CD14-positive monocyte (primary cell): ENCODE measurements at regions not wholly inside any gene's neighbourhood (a gene's known extent, or its start where the extent isn't known, plus 50 kb on each side); places are given as distances from the start of the nearest gene placed in this dataset.

Source experiments
- DNase-seq, 3 donors: peaks; one replicate each; pipeline ENCODE4 v3.0.0-alpha.2; 2011 to 2022
- H2AFZ ChIP-seq: 2 replicates; pipeline ENCODE4 v1.6.0; 2012; ENCODE audit warnings: mild to moderate bottlenecking, low read depth, low read length, inconsistent platforms; ENCODE audit not compliant: insufficient read depth, poor library complexity, severe bottlenecking
- H3K27ac ChIP-seq, 2 donors: 1 replicate in 1 of 2; 2 replicates in 1 of 2; pipeline ENCODE4 v1.5.1; 2012 to 2013; ENCODE audit warnings: low read length in 2 of 2, control low read depth in 1 of 2, inconsistent platforms in 1 of 2, low read depth in 1 of 2, mild to moderate bottlenecking in 1 of 2
- H3K27me3 ChIP-seq, 2 donors: one replicate each; pipeline versions ENCODE4 v1.6.0 to v1.6.1; 2011 to 2013; ENCODE audit warnings: low read length in 2 of 2; ENCODE audit not compliant: control insufficient read depth in 2 of 2, insufficient read depth in 2 of 2
- H3K36me3 ChIP-seq, 2 donors: replicated peaks in 1 of 2; 1 replicate in 1 of 2; 2 replicates in 1 of 2; pipeline versions ENCODE4 v1.5.1 to v1.6.1; 2012 to 2013; ENCODE audit warnings: low read length in 2 of 2, control low read depth in 1 of 2, inconsistent platforms in 1 of 2, mild to moderate bottlenecking in 1 of 2; ENCODE audit not compliant: insufficient read depth in 2 of 2, control insufficient read depth in 1 of 2
- H3K4me1 ChIP-seq, 2 donors: 1 replicate in 1 of 2; 2 replicates in 1 of 2; pipeline versions ENCODE4 v1.5.1 to v1.6.1; 2012 to 2013; ENCODE audit warnings: low read length in 2 of 2, control low read depth in 1 of 2, inconsistent platforms in 1 of 2, mild to moderate bottlenecking in 1 of 2, moderate library complexity in 1 of 2; ENCODE audit not compliant: insufficient read depth in 2 of 2, control insufficient read depth in 1 of 2
- H3K4me2 ChIP-seq: replicated peaks from 2 replicates; pipeline ENCODE3; 2012; ENCODE audit warnings: low read length, moderate library complexity, mild to moderate bottlenecking; ENCODE audit not compliant: poor library complexity, severe bottlenecking; ENCODE audit errors: extremely low read depth
- H3K4me3 ChIP-seq, 3 experiments: fragments of 200-600 bp in 1 of 3; sonication (generic) in 1 of 3; replicated peaks in 1 of 3; 1 replicate in 2 of 3; 2 replicates in 1 of 3; pipeline ENCODE4 v1.5.1; 2011 to 2013; ENCODE audit warnings: low read length in 3 of 3, mild to moderate bottlenecking in 3 of 3, control low read depth in 2 of 3, low read depth in 2 of 3, inconsistent platforms in 1 of 3, moderate library complexity in 1 of 3
- H3K79me2 ChIP-seq: 2 replicates; pipeline ENCODE4 v1.6.0; 2012; ENCODE audit warnings: mild to moderate bottlenecking, control low read depth, inconsistent platforms, low read length, moderate library complexity; ENCODE audit not compliant: insufficient read depth
- H3K9ac ChIP-seq: 2 replicates; pipeline ENCODE4 v1.6.0; 2017; ENCODE audit warnings: low read length, mild to moderate bottlenecking; ENCODE audit not compliant: insufficient read depth, poor library complexity, severe bottlenecking
- H3K9me3 ChIP-seq, 2 donors: replicated peaks in 1 of 2; 1 replicate in 1 of 2; 2 replicates in 1 of 2; pipeline versions ENCODE4 v1.5.1 to v1.6.1; 2012 to 2013; ENCODE audit warnings: low read length in 2 of 2, control low read depth in 1 of 2; ENCODE audit not compliant: control insufficient read depth in 1 of 2, insufficient read depth in 1 of 2
- H4K20me1 ChIP-seq: 2 replicates; pipeline ENCODE4 v1.6.0; 2012; ENCODE audit warnings: mild to moderate bottlenecking, low read length, control low read depth, moderate library complexity; ENCODE audit not compliant: insufficient read depth
- H3K27ac Mint-ChIP-seq, 7 donors: one replicate each; pipeline ENCODE4 v1.8.0; 2020; ENCODE audit warnings: mild to moderate bottlenecking in 7 of 7, mixed read lengths in 7 of 7, moderate library complexity in 6 of 7, inconsistent platforms in 2 of 7
- H3K27me3 Mint-ChIP-seq, 3 donors: one replicate each; pipeline ENCODE4 v1.8.0; 2021 to 2022; ENCODE audit warnings: low read depth in 3 of 3, mild to moderate bottlenecking in 3 of 3, mixed read lengths in 3 of 3, moderate library complexity in 3 of 3, inconsistent platforms in 1 of 3
- H3K36me3 Mint-ChIP-seq, 2 donors: one replicate each; pipeline ENCODE4 v1.8.0; 2020; ENCODE audit warnings: mixed read lengths in 2 of 2, inconsistent platforms in 1 of 2, mild to moderate bottlenecking in 1 of 2
- H3K4me1 Mint-ChIP-seq: one replicate; pipeline ENCODE4 v1.8.0; 2020; ENCODE audit warnings: mild to moderate bottlenecking, mixed read lengths
- H3K4me3 Mint-ChIP-seq, 2 donors: one replicate each; pipeline ENCODE4 v1.8.0; 2020; ENCODE audit warnings: mild to moderate bottlenecking in 2 of 2, mixed read lengths in 2 of 2, moderate library complexity in 1 of 2
- H3K9me3 Mint-ChIP-seq, 7 donors: one replicate each; pipeline ENCODE4 v1.8.0; 2020 to 2022; ENCODE audit warnings: mixed read lengths in 7 of 7, mild to moderate bottlenecking in 6 of 7, moderate library complexity in 6 of 7, inconsistent platforms in 2 of 7
- WGBS: methylation state at CpG from one replicate; pipeline ENCODE4 v1.1.5; 2013; ENCODE audit warnings: missing lambda C conversion rate; ENCODE audit not compliant: insufficient coverage; 5-methylcytosine and 5-hydroxymethylcytosine counted together
- intact Hi-C, 2 donors: fragments of 100-400 bp; cut with micrococcal nuclease; formaldehyde crosslinking; loops; one replicate each; pipeline versions ENCODE4 v1.15.0 to v1.15.1; 2023
- TF ChIP-seq, protein P1 (sequence below): fragments of 200-600 bp; IDR thresholded peaks from one replicate; pipeline ENCODE4 v1.8.0; 2022; ENCODE audit warnings: antibody characterized with exemption, mild to moderate bottlenecking

- Histone ChIP-seq H3K4me2 (no peak overlapping the region), H2AFZ (no peak overlapping the region), H3K36me3 (no peaks in the 10 kb centered on the region), H3K79me2 (no peaks in the 10 kb centered on the region), H3K9ac (no peak overlapping the region), H3K9me3 (peaks cover 0 to 10% of the 10 kb centered on the region in 2 donors), H4K20me1 (no peaks in the 10 kb centered on the region), H3K4me3 (no peak overlapping the region), H3K27ac (no peak overlapping the region), H3K27me3 (no peaks in the 10 kb centered on the region), H3K4me1 (no peaks in the 10 kb centered on the region)
- TF ChIP-seq, protein P1, sequence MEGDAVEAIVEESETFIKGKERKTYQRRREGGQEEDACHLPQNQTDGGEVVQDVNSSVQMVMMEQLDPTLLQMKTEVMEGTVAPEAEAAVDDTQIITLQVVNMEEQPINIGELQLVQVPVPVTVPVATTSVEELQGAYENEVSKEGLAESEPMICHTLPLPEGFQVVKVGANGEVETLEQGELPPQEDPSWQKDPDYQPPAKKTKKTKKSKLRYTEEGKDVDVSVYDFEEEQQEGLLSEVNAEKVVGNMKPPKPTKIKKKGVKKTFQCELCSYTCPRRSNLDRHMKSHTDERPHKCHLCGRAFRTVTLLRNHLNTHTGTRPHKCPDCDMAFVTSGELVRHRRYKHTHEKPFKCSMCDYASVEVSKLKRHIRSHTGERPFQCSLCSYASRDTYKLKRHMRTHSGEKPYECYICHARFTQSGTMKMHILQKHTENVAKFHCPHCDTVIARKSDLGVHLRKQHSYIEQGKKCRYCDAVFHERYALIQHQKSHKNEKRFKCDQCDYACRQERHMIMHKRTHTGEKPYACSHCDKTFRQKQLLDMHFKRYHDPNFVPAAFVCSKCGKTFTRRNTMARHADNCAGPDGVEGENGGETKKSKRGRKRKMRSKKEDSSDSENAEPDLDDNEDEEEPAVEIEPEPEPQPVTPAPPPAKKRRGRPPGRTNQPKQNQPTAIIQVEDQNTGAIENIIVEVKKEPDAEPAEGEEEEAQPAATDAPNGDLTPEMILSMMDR: no peak
- Mint-ChIP-seq H3K27ac (no peak overlapping the region), H3K4me3 (no peak overlapping the region), H3K36me3 (no peaks in the 10 kb centered on the region), H3K27me3 (peaks cover 0 to 2% (median 0%) of the 10 kb centered on the region in 3 donors), H3K4me1 (no peaks in the 10 kb centered on the region), H3K9me3 (peaks cover 0 to 11% (median 5%) of the 10 kb centered on the region in 7 donors)
- DNase-seq: no peak
- WGBS: no CpG with 5 or more reads among the region's 1 CpG
- intact Hi-C loops: no loop called here
Observed at GRCh38 chr13:58254943-58255342, 623.4 kb downstream of the PCDH17 start.

GRCh38 chr13:58266271-58266670 is 634.7 kb downstream of the PCDH17 start:
- Mint-ChIP-seq H3K27ac (no peak overlapping the region), H3K27me3 (peaks cover 0 to 2% (median 0%) of the 10 kb centered on the region in 3 donors), H3K4me1 (no peaks in the 10 kb centered on the region), H3K36me3 (no peaks in the 10 kb centered on the region), H3K4me3 (no peak overlapping the region), H3K9me3 (peaks cover 0 to 2% (median 0%) of the 10 kb centered on the region in 7 donors)
- intact Hi-C loops: no loop called here
- H3K9me3 ChIP-seq: no peaks in the 10 kb centered on the region
- no peak overlapping the region for H3K27ac ChIP-seq
- H3K36me3 ChIP-seq: no peaks in the 10 kb centered on the region
- H3K27me3 ChIP-seq: no peaks in the 10 kb centered on the region
- no peak overlapping the region for H3K9ac ChIP-seq
- H3K4me3 ChIP-seq: no peak overlapping the region
- WGBS: no CpG with 5 or more reads among the region's 1 CpG
- DNase-seq: no peak
- no peaks in the 10 kb centered on the region for H3K4me1 ChIP-seq
- H3K79me2 ChIP-seq: no peaks in the 10 kb centered on the region
- H2AFZ ChIP-seq: no peak overlapping the region
- no peaks in the 10 kb centered on the region for H4K20me1 ChIP-seq
- H3K4me2 ChIP-seq: no peak overlapping the region
- TF ChIP-seq, protein P1: no peak
